Progenitor cell of endocrine pancreas (in vitro differentiated cells): ENCODE measurements at regions not wholly inside any gene's neighbourhood (a gene's known extent, or its start where the extent isn't known, plus 50 kb on each side); places are given as distances from the start of the nearest gene placed in this dataset.

Source experiments
- DNase-seq: peaks from one replicate; pipeline ENCODE4 v3.0.0; 2021; ENCODE audit warnings: low spot score; ENCODE audit not compliant: unreplicated experiment
- H3K27ac Mint-ChIP-seq: 2 replicates; pipeline ENCODE4 v1.8.0; 2021; ENCODE audit warnings: mild to moderate bottlenecking, moderate library complexity, mixed read lengths
- H3K27me3 Mint-ChIP-seq: 2 replicates; pipeline ENCODE4 v1.8.0; 2021; ENCODE audit warnings: mixed read lengths
- H3K36me3 Mint-ChIP-seq: 2 replicates; pipeline ENCODE4 v1.8.0; 2022; ENCODE audit warnings: mixed read lengths; ENCODE audit not compliant: insufficient read depth
- H3K4me1 Mint-ChIP-seq: 2 replicates; pipeline ENCODE4 v1.8.0; 2021; ENCODE audit warnings: low read depth, mixed read lengths
- H3K4me3 Mint-ChIP-seq: 2 replicates; pipeline ENCODE4 v1.8.0; 2021; ENCODE audit warnings: low read depth, mild to moderate bottlenecking, moderate library complexity, mixed read lengths
- H3K9me3 Mint-ChIP-seq: 2 replicates; pipeline ENCODE4 v1.8.0; 2021; ENCODE audit warnings: low read depth, mixed read lengths
- TF ChIP-seq, protein P1 (sequence below): fragments of 200-600 bp; sonication (generic); IDR thresholded peaks from one replicate; pipeline ENCODE4 v1.5.0; 2021; ENCODE audit warnings: antibody characterized with exemption, mild to moderate bottlenecking; ENCODE audit not compliant: unreplicated experiment

DNA sequence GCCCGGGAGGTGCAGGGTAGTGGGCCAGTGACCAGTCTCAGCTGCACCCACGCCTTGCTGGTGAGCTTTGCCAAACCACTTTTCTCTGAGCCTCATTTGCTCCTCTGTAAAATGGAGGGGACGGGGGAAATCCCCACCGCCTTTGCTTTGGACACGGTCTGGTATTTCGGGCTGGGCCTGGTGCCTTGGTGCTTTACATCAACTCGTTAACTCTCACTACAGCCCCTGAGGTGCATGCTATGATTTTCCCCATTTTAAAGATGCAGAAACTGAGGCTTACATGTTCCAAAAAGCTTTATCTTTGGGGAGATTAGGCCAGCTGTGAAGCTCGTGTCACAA is 116.1 kb upstream of the RUNX3 start:
- H3K27me3 Mint-ChIP-seq = peaks cover 9% of the 10 kb centered on the region
- TF ChIP-seq, protein P1, sequence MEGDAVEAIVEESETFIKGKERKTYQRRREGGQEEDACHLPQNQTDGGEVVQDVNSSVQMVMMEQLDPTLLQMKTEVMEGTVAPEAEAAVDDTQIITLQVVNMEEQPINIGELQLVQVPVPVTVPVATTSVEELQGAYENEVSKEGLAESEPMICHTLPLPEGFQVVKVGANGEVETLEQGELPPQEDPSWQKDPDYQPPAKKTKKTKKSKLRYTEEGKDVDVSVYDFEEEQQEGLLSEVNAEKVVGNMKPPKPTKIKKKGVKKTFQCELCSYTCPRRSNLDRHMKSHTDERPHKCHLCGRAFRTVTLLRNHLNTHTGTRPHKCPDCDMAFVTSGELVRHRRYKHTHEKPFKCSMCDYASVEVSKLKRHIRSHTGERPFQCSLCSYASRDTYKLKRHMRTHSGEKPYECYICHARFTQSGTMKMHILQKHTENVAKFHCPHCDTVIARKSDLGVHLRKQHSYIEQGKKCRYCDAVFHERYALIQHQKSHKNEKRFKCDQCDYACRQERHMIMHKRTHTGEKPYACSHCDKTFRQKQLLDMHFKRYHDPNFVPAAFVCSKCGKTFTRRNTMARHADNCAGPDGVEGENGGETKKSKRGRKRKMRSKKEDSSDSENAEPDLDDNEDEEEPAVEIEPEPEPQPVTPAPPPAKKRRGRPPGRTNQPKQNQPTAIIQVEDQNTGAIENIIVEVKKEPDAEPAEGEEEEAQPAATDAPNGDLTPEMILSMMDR = no peak
- no peak for DNase-seq
- no peak overlapping the region for H3K4me3 Mint-ChIP-seq
- no peaks in the 10 kb centered on the region for H3K9me3 Mint-ChIP-seq
- peaks cover 1% of the 10 kb centered on the region for H3K4me1 Mint-ChIP-seq
- H3K36me3 Mint-ChIP-seq = no peaks in the 10 kb centered on the region
- H3K27ac Mint-ChIP-seq = no peak overlapping the region

DNA sequence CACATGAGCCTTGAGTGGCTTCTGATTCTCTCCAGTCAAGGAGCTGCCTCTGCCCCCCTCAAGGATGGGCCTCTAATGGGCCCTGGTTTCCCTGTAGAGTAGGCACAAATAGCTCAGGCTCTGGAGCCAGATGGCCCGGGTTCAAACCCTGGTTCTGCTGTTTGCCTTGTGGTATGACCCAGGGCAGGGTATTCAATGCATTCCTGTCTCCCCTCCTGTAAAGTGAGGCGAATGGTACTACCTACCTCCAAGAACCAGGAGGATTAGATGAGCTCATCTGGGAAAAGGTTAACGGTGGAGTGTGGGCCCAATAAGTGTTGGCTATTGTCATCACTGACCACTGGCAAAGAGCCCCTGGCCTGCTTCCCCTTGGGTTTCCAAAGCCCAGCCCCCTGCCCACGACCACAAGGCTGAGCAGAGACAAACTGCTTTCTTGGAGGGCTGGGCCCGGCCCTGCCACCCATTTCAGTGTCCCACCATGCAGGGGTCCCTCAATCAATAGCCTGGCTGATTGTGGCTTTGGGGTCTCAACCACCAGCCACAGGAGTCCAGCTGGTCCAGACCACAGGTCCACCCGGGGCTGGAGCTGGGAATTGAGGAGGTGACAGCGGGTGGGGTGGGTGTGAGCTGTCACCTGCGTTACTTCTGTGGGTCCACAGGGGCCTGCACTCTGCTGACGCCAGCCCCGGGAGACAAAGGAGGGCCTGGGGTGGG is 115.6 kb upstream of the RUNX3 start:
- no peaks in the 10 kb centered on the region for H3K4me1 Mint-ChIP-seq
- no peaks in the 10 kb centered on the region for H3K9me3 Mint-ChIP-seq
- TF ChIP-seq, protein P1 = no peak
- no peaks in the 10 kb centered on the region for H3K36me3 Mint-ChIP-seq
- DNase-seq = no peak
- H3K4me3 Mint-ChIP-seq = no peak overlapping the region
- H3K27ac Mint-ChIP-seq = no peak overlapping the region
- H3K27me3 Mint-ChIP-seq = peaks cover 10% of the 10 kb centered on the region

DNA sequence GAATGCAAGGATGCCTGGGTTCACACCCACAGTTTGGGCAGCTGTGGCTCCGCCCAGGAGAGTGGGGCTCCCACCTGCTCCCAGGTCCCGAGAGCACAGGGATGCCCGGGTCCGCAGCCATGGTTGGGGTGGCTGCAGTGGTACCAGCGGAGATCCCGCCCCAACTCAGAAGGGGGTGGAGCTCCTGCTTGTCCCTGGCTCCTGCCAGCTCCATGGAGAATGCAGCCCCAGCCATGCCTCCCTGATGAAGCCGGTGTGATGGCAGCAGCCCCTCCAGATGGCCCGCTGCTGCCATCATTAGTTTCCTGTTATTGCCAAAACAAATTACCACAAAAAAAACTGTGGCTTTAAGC is 113.1 kb upstream of the RUNX3 start:
- TF ChIP-seq, protein P1 = no peak
- no peak overlapping the region for H3K27ac Mint-ChIP-seq
- H3K4me3 Mint-ChIP-seq = no peak overlapping the region
- H3K4me1 Mint-ChIP-seq = no peaks in the 10 kb centered on the region
- H3K27me3 Mint-ChIP-seq = peaks cover 7% of the 10 kb centered on the region
- H3K36me3 Mint-ChIP-seq = no peaks in the 10 kb centered on the region
- DNase-seq = no peak
- no peaks in the 10 kb centered on the region for H3K9me3 Mint-ChIP-seq

DNA sequence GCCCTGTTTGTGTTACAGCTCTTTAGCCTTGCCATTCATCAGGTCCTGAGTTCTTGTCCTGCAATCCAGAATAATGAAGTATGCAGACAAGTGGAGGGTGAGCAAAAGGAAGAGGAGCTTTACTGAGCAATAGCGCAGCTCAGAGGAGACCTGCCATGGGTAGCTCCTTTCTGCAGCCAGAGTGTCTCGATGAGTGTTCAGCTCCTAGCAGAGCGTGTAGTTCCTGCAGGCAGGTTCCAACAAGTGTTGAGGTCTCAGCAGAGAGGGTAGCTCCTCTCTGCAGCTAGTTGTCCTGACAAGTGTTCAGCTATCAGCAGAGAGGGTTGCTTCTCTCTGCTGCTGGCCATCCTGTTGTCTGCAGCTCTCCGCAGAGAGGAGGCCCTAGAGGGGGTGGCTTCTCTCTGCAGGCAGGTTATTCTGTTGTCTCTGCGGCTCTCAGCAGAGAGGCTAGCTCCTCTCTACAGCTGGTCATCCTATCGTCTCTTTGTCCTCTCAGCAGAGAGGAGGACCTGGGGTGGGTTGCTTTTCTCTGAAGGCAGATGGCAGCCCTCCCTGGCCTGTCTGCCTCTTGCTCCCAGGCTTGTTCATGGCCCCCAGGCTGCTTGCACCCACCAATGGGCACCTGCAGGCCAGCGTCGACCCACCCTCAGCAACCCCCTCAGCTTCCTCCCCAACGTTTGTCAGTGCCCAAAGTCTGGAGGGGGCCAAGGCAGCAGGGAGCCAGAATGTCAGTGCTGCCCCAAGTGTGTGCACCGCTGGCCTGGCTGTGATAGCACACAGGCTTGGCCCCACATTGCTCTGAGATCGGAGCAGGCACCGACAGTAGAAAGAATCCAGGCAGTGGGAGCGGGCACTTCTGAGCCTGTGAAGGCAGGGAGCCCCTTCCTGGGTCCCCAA is 112.5 kb upstream of the RUNX3 start:
- H3K36me3 Mint-ChIP-seq = no peaks in the 10 kb centered on the region
- no peak overlapping the region for H3K27ac Mint-ChIP-seq

DNA sequence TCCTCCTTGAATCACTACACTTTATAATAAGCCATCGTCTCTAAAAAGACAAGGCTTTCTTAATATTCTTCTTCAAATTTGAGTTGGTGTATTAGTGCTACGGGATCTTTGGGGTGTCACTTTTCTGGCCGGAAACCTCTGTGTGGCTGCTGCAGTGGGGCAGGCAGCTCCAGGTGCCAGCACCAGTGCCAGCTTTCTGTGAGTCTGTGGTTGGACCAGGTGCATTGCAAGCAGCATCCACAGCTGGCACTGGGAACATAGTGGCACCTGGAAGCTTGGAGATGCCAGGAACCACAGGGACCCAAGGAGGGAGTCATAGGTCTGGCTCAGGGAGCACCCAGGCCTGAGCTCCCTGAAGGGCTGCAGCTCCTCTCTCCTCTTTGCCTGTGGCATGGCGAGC is 111.8 kb upstream of the RUNX3 start:
- TF ChIP-seq, protein P1 = no peak
- Mint-ChIP-seq H3K9me3 (no peaks in the 10 kb centered on the region), H3K27me3 (peaks cover 7% of the 10 kb centered on the region), H3K4me3 (no peak overlapping the region), H3K27ac (no peak overlapping the region), H3K4me1 (no peaks in the 10 kb centered on the region), H3K36me3 (no peaks in the 10 kb centered on the region)
- DNase-seq = no peak

More for the DNA sequence above, 112.5 kb upstream of the RUNX3 start:
- no peak for DNase-seq
- peaks cover 7% of the 10 kb centered on the region for H3K27me3 Mint-ChIP-seq
- H3K4me1 Mint-ChIP-seq = no peaks in the 10 kb centered on the region
- H3K9me3 Mint-ChIP-seq = no peaks in the 10 kb centered on the region
- TF ChIP-seq, protein P1 = no peak
- no peak overlapping the region for H3K4me3 Mint-ChIP-seq
